Left renal pelvis (tissue), 4 donors: ENCODE measurements at regions not wholly inside any gene's neighbourhood (a gene's known extent, or its start where the extent isn't known, plus 50 kb on each side); places are given as distances from the start of the nearest gene placed in this dataset.

Experiments used
- DNase-seq, 4 donors: peaks; one replicate each; pipeline ENCODE4 v3.0.0-alpha.2; 2013; ENCODE audit warnings: low read depth in 4 of 4, low spot score in 3 of 4

DNA sequence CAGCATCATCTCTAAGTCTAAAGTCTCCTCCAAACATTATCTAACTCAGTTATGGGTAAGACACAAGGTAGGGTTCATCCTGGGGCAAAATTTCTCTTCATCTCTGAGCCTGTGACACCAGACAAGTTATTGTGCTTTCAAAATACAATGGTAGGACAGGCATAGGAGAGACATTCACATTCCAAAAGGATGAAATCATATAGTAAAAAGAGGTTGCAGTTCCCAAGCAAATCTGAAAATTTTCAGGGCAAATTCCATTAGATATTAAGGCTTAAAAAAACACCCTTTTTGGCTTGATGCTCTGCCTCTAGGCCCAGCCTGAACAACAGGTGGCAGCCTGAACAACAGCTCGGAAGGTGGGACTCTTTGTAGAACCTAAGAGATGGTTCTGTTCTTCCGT lies 448.3 kb upstream of the SLIT2 start:
- DNase-seq = no peak

DNA sequence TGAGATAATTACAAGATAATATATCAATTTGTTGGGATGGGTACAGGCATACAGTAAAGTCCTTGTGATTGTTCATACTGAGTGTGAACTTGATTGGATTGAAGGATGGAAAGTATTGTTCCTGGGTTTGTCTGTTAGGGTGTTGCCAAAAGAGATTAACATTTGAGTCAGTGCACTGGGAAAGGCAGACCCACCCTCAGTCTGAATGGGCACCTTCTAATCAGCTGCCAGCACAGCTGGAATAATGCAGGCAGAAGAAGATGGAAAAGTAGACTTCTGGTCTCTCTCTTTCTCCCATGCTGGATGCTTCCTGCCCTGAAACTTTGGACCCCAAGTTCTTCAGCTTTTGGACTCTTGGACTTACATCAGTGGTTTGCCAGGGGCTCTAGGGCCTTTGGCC lies 457.9 kb upstream of the SLIT2 start:
- DNase-seq = no peak

DNA sequence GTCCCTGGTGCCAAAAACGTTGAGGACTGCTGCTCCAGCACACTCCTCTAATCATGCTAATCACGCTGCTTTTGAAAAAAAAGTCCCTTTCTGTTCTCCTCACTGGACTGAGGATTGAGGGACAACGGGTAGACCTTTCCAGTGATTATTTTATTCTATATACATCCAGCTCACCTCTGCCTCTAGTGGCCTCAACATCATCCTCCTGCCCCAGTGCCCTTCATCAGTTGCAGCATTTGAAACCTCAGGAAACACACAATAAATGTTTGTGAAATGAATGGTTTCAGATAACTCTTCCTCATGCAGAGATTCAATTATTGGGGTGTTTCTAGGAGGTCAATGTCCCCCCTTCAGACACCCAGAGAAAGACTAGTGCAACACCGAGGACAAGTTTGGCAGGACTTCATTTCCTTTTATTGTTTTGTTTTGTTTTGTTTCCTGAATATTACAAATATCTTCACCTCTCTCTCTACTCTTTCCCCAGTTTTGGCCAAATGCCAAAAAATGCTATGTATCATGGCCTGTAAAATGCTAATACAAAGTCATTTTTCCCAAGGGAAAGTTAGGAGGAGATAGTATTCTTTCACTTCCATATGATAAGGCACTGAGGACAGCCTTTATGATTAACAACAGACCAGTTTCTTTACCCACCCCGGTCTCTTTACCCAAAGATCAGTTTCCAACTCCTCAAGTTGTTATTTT lies 460.1 kb upstream of the SLIT2 start:
- DNase-seq = no peak

DNA sequence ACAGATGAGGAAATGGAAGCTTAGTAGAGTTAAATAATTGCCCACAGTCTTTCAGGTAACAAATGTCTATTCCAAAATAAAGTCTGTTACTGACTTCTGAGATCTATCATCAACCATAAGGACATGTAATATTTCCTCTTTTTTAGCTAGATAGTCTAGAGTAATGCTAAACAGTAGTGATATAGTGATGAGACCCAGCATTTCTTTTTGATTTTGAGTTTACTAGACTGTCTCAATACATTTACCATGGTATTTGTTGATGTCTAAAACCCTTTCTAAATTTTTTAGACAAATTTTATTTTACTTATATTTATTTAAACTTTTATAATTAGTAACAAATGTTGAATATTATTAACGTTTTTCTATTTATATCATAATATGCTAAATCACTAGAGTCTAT lies 465.1 kb upstream of the SLIT2 start:
- DNase-seq = no peak

DNA sequence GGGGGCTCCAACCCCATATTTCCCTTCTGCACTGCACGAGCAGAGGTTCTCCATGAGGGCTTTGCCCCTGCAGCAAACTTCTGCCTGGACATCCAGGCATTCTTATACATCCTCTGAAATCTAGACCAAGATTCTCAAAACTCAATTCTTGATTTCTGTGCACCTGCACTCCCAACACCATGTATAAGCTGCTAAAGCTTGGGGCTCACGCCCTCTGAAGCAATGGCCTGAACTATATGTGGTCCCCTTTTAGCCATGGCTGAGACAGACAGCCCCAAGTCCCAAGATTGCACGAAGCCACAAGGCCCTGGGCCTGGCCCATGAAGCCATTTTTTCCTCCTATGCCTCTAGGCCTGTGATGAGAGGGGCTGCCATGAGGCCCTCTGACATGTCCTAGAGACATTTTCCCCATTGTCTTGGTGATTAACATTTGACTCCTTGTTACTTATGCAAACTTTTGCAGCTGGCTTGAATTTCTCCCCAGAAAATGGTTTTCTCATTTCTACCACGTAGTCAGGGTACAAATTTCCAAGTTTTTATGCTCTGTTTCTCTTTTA lies 468.0 kb upstream of the SLIT2 start:
- no peak for DNase-seq

DNA sequence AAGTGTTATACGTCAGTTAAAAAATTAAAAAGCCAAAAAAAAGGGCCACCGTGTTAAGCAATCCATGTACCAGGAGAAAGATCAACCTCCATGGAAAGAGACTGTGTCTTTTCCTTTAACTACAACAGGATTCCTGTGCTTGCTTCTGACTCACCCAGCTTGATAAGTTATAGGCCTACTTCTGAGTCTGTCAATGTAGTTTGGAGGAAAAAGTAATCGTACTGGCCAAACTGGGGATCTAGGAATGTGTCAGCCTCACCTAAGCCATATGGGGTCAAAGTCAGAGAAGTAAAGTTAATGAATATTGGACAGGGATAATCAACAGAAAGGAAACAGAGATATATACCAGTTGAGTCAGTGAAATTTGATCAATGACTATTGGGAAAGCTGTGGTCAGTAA lies 470.8 kb upstream of the SLIT2 start:
- DNase-seq = no peak

DNA sequence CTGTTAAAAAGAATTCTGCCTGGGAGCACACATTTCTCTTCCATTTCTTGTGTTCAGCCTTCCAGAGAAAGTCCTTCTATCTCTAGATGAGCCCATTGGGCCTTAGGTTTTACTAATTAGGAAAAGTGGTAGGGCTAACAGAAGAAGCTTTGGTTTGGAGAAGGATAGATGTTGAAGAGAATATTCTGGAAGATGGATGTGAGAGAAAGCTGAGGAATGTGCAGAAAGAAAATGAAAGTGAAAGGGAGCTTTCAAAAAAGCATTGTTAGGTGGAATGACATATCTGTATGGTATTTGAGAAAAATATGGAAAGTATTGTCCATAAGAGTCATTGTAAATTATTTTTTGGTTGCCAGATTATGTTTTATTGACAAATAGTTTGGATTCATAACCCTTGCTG lies 474.8 kb upstream of the SLIT2 start:
- no peak for DNase-seq

DNA sequence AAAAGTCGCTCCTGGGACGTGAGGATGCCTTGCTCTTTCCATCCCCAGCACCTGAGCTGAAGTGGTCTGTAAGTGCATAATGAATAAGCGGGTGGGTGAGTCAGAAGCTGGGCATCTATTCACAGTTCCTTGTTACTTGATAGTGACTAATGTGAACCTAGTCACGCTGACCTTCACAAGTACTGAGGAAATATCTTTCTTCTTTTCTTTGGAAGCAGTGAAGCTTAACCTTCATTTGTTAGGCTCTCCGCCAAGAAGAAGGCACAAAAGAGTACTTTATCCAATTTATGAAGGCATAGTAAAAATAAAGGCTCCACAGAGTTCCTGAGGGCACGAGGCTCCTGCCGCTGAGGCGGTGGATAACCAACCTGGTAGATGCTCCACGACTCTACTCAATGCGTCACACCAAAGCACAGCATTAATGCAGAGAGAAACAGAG lies 475.7 kb upstream of the SLIT2 start:
- DNase-seq = peak in 1 of 4 donors; percentile 1

DNA sequence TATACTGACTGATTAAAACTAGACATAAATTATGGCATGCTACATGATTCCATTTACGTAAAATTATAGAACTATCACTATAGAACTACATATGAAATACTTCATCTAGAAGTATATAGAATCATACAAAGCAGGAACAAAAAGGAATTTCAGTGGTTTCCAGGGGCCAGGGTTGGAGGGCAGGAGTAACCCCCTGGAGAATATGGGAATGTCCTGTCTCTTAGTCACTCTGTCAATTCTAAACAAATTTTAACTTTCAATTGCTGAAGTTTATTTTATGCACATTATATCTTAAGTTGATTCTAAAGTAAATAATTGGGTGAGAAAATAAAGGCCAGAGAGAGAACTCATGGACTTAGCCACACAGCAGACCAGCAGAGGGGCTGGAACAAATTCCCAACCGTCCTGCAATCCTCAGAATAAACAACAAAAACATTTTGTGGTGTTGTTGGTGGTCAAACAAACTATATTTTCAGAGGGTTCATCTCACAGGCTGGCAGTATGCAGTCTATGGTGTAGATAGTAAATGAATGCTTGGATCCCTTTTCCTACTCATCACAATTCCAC lies 476.9 kb upstream of the SLIT2 start:
- no peak for DNase-seq

DNA sequence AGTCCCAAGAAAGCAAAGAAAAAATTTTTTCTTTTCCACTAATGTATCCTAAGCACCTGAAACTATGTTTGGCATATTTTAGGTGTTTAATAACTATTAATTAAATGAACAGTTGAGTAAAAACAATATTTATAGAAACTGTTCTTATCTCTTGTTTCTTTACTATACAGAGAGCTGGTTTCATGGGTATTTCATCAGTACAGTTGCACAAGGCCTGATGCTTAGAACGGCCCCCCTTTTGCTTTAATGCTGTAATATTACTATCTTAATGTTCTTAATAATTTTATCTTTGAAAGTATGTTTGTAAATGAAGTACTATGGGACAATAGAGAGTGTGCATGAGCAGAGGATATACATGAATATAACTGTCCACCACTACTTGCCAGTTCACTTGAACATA lies 479.1 kb upstream of the SLIT2 start:
- DNase-seq = no peak

DNA sequence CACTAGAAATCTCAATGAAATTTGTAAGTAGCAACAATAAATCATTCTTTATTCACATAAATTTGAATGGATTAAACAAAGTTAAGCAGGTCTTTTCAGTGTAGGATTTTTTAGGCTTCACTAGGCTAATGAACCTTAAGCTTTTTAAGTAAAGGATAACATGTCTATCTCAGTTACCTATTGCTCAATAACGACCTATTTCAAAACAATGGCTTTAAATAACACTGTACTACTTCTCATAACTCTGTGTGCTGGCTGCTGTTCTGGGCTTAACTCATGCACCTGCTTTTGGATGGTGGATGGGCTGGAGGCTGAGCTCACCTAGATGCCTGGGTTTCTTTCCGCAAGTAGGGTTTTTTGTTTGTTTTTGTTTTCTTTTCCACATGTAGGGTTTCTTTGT lies 495.0 kb upstream of the SLIT2 start:
- DNase-seq = no peak

DNA sequence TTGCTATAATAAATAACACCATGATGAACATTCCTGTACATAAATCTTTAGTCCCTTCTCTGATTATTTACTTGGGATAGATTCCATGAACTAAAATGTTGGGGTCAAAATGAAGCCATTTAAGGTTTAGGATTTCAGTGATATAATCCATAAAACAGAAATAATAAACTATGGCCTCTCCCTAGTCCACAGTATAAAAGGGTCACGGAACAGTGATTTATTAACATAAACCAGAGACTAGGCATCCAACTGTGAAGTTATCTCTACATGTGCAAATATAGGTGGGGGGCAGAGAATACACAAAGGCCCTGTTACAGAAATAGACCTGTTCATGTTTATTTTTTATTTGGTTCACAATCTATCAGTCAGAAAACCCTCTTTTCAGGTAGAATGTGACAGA lies 499.1 kb upstream of the SLIT2 start:
- no peak for DNase-seq

DNA sequence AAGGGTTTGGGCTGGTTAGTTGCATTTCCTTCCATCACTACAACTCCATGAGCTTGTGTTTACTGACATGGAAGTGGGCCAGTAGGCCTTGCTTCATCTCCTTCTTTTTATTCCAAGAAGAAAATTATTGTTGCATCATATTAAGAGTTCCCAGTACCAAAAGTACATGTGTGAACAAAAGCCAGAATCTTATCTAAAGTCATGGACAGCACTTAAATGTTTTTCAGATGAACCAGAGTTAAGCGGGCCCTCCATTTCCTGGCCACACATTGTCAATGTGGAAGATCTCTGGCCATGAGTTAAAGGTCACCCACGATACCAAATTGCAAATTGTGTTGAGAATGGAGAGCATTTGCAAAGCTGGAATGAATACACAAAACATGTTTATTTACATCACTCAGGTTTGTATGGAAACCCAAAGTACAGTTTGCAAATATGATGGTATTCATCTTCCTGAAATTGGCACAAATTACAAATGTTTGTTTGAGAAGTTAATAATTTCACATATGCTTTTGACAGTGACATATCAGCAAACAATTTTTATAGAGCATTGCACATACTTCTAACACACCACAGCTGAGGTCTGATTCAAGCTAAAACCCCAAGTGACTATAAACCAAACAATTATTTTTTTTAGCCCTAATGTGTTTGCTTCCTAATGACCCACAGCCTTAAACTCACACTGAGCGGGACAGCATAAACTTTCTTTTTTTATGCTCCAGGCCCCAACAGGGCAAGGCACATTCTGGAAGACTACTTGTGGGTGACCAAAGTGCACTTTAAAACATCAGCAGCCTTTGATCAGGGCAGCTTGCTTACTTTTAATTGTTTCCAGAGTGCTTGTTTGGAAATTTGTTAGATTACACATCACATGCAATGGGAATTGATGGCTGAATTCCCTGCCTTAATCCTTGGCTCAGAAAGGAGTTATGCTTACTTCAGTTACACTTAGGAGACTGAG lies 502.9 kb upstream of the SLIT2 start:
- peak in 1 of 4 donors; percentile 49 for DNase-seq

DNA sequence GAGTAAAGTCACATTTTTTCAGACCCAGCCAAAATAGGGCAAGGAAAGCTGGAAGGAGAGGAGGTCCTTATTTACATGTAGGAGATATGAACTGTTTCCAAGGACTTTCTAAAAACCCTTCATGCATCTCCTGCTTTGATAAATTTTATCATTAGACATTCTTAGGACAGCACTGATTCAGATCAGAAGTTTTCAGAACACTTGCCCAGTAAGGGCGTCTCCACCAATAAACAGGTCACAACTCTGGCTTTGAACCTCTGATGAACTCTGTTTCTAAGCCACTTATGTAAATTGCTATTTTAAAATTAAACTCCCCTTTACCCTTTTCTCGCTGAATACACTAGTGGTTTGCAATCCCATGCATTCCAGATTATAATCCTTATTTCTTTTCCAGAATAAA lies 505.3 kb upstream of the SLIT2 start:
- no peak for DNase-seq

DNA sequence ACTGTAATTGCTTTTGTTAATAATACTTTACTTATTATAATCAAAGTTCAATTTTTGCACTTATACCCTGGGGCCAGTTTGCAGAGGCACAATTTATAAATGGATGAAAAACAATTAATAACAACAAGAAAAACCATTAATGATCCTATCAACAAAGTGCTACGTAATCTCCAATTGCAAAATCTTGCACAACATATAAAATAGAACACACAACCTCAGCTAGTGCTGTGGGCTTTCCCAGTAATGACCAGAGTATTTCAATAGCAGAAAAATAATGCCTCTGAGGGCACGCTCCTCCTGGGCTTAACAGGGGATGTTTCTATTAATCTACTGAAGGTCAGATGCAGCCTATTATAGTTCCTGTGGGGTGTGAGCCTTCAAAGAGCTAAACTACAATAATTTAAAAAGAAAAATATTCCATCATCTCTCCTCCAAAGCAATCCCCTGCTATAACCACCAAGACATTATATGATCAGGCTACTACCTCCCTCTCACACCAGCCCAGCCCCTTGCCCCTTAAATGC lies 508.5 kb upstream of the SLIT2 start:
- no peak for DNase-seq

DNA sequence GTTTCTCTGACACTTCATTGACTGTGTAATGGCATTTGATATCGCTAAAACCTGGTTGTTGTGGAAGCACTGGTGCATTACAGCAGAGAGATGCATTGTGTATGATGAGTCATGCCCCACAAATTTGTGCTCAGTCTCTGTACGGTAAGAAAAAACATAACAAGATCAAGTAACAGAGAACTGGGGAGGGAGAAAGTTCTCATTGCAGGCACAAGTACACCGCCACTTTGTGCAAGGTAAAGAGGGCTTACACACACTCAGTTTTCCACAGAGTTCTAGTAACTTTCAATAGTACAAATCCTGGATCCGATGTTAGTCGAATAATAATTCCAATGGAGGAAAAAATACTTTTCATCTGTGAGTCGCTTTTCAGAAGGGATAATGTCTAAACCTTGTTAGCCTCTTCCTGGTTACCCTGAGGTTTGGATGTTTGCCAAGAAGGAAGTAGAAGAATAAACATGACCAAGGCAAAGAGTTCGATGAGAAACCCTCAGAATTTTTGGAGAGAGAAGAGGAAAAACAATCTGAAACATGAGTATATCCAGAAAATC lies 512.5 kb upstream of the SLIT2 start:
- DNase-seq = peak in 1 of 4 donors; percentile 65

DNA sequence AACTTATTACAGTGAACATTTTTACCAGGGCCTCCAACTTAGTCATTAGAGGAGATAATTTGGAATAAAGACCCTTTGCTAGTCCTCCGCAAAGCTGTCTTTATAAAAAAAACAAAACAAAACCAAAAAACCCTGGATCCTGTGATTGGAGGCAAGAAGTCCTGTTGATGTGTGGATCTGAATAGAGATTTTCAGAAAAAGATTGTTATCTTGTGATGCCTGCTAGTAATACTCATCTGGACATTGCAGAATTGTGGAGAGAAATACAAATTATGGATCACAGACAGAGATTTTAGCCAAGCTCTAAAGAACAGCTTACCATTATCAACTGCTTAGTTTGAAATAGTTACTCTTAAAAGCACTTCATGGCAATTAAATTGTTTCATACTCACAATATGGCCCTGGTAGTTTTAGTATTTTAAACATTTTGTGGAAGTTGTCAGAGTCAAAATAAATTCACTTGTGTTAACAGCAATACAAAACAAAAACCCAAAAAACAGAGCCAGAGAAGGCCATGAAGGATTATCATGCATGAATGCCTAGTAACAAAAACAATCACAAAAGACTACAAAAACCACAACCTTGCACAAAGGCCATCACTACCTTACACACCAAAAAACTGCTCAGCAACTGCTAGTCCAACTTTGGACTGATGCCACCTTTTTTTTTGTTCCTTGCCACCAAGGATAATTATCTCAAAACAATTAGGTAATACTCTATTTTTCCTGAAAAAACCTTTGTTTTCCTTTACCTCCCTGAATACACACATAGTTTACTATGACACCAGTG lies 514.5 kb upstream of the SLIT2 start:
- DNase-seq = no peak

DNA sequence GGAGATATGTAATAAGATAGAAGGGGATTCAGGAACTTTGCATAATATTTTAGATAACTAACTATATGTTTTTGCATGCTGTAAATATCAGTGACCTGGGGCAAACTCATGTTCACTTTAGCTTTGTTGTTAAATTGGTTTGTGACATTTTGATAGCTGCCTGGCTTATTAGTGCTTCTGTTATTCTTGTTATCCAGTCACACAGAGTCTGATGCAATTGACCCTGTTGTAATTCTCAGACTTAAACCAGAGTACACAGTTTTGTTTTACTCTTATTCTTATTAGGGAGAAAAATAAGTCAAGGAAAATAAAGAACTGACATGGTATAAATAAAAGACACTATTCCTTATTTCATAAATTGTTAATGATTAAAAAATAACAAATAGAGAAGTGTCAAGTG lies 516.7 kb upstream of the SLIT2 start:
- DNase-seq = no peak

DNA sequence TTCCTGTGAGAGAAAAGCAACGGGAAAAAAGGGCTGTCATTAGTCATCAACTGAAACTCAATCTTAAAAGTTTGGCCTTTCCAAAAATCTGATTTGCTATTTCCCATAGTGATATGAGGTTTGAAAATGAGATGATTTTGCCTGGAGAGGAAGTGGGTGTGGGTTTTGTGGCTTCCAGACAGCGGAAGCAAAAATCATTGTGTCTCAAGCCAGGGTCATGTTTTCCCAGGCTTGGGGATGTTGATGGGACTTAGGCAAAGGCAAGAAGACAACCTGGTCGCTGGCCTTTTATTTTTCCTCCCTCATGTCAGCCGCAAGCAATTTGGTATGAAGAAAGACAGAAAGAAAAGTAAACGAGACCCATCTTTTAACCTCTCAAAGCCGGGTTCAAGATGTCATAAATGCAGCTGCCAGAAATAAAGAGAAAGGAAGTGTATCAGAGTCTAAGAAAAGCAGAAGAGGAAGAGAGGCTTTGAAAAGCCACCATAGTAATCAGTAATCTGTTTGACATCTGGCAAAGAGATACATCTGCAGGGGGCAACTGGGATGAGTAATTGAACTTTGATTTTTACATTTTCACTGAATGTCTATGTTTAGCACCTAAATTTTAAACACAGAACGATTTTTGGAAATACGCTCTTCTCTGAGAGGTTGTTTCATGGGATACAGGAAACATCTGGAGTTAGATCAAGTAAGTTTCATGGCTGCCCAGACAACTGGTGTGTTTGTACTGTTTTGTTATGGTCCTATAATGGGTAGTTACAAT lies 521.6 kb upstream of the SLIT2 start:
- DNase-seq = no peak
